ENCODE measurements at regions not wholly inside any gene's neighbourhood (a gene's known extent, or its start where the extent isn't known, plus 50 kb on each side); places are given as distances from the start of the nearest gene placed in this dataset.
A peak's percentile ranks its signal among the peaks of the same experiment; 100 is the strongest.

DNA sequence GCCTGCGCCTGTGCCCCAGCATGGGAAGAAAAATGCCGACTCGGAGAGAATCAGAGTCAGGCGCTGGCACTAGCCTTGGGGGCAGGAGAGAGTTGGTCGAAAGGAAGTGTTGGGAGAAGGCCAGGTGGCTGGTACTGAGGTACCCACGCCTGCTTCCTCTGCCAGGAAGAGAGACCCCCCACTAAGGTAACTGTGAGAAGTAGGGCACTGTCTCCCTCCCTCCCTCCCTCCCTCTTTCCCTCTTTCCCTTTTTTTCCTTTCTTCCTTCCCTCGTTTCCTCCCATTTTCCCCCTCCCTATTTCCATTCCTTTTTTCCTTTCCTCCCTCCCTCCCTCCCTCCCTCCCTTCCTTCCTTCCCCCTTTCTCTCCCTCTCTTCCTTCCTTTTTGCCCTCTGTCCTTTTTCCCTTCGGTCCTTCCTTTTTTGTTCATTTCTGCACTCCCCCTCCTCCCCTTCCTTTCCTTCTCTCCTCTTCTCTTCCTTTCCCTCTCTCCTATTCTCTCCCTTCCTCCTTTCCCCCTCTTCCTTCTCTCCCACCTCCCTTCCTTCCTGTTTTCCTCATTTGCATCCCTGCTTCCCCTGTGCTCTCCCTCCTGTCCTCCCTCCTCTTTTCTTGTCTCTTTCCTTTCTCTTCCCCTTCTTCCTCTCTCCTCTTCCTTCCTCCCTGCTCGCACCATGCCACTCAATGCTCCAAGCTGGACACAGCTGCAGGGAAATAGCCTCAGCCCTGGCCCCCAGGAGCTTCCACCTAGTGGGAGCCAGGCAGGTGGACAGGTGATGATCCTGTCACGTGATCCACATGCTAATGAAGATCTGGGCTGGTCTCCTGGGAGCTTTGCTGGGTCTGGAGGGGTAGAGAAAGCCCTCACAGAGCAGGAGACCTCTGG lies 148.0 kb downstream of the DHX35 start:
- H3K4me3 ChIP-seq (ENCODE audit: low read depth, low read length) = no peak overlapping the region
- DNase-seq (ENCODE audit: low read depth) = no peak
- TF ChIP-seq, protein P1, sequence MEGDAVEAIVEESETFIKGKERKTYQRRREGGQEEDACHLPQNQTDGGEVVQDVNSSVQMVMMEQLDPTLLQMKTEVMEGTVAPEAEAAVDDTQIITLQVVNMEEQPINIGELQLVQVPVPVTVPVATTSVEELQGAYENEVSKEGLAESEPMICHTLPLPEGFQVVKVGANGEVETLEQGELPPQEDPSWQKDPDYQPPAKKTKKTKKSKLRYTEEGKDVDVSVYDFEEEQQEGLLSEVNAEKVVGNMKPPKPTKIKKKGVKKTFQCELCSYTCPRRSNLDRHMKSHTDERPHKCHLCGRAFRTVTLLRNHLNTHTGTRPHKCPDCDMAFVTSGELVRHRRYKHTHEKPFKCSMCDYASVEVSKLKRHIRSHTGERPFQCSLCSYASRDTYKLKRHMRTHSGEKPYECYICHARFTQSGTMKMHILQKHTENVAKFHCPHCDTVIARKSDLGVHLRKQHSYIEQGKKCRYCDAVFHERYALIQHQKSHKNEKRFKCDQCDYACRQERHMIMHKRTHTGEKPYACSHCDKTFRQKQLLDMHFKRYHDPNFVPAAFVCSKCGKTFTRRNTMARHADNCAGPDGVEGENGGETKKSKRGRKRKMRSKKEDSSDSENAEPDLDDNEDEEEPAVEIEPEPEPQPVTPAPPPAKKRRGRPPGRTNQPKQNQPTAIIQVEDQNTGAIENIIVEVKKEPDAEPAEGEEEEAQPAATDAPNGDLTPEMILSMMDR (IDR thresholded peaks at IDR 0.05; ENCODE audit: control insufficient read depth, extremely low read depth, insufficient read depth) = no peak

DNA sequence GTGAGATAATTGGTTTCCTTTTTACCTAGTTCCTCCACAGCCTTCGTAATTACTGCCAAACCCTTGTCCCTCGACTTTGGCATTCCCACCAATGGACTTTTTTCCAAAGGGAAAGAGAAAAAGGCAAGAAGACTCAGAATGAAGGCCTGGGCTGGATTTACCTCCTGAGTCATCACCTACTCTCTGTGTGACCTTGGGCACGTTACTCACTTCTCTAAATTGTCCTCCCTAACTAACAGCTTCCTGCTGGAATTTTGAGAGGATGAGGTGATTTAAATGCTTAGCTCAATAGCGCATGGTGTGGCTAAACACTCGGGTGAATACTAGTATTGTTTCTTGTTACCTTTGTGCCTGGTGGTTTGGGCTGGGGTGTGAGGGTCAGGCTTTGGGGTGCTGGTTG lies 146.6 kb downstream of the DHX35 start:
- H3K4me3 ChIP-seq (ENCODE audit: low read depth, low read length) = no peak overlapping the region
- no peak for DNase-seq (ENCODE audit: low read depth)
- TF ChIP-seq, protein P1 (IDR thresholded peaks at IDR 0.05; ENCODE audit: control insufficient read depth, extremely low read depth, insufficient read depth) = no peak

DNA sequence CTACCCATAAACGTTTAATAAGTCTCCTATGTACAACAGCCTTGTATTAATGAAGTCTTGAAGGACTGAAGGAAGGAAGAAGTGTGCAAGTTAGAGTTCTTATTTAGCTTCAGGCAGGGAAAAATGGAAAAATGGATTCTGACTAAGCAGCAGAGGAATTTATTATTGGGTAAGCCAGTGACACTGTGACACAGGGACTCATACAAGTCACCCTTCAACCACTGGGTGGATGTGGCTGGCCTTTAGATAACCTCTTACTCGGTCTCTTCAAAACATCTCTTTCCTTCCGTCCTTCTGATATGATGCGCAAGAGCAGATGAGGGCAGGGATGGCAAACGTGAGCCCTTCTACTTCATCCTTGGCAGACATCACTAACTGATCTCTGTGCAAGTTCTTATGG lies 145.6 kb downstream of the DHX35 start:
- DNase-seq (ENCODE audit: low read depth) = no peak
- no peak overlapping the region for H3K4me3 ChIP-seq (ENCODE audit: low read depth, low read length)
- TF ChIP-seq, protein P1 (IDR thresholded peaks at IDR 0.05; ENCODE audit: control insufficient read depth, extremely low read depth, insufficient read depth) = no peak

DNA sequence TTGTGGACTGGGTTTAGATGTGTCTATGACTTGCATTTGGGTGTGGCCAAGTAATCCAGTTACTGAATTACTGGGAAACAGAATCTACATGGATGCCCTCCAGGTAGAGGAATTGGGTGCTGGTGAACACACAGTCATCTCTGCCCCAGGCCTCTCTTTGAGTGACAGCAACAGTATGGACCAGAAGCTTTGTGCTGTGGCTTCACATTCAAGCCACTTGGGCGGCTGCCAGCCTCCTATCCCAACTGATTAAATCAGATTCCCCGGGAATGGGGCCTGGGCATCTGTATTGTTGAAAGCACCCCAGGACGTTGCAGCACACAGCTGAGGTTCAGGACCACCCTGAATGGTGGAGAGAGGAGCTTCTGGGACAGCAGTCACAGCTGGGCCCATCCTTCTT lies 144.6 kb downstream of the DHX35 start:
- TF ChIP-seq, protein P1 (IDR thresholded peaks at IDR 0.05; ENCODE audit: control insufficient read depth, extremely low read depth, insufficient read depth) = no peak
- no peak overlapping the region for H3K4me3 ChIP-seq (ENCODE audit: low read depth, low read length)
- DNase-seq (ENCODE audit: low read depth) = no peak

GRCh38 chr20:39105551-39105950 lies 143.4 kb downstream of the DHX35 start:
- DNase-seq (ENCODE audit: low read depth) = no peak
- TF ChIP-seq, protein P1 (IDR thresholded peaks at IDR 0.05; ENCODE audit: control insufficient read depth, extremely low read depth, insufficient read depth) = 0 out of 2 replicates have a peak, but pooled peaks have one; percentile 9
- no peak overlapping the region for H3K4me3 ChIP-seq (ENCODE audit: low read depth, low read length)

GRCh38 chr20:39103732-39104131 lies 141.6 kb downstream of the DHX35 start:
- DNase-seq (ENCODE audit: low read depth) = no peak
- TF ChIP-seq, protein P1 (IDR thresholded peaks at IDR 0.05; ENCODE audit: control insufficient read depth, extremely low read depth, insufficient read depth) = no peak
- no peak overlapping the region for H3K4me3 ChIP-seq (ENCODE audit: low read depth, low read length)

GRCh38 chr20:39103305-39103704 lies 141.2 kb downstream of the DHX35 start:
- no peak for DNase-seq (ENCODE audit: low read depth)
- H3K4me3 ChIP-seq (ENCODE audit: low read depth, low read length) = no peak overlapping the region
- TF ChIP-seq, protein P1 (IDR thresholded peaks at IDR 0.05; ENCODE audit: control insufficient read depth, extremely low read depth, insufficient read depth) = no peak
